ENCODE measurements at regions not wholly inside any gene's neighbourhood (a gene's known extent, or its start where the extent isn't known, plus 50 kb on each side); places are given as distances from the start of the nearest gene placed in this dataset.
A peak's percentile ranks its signal among the peaks of the same experiment; 100 is the strongest.
"Not testable (repeated sequence)": the region's sequence is repeated elsewhere in the genome, so short reads cannot be mapped to it uniquely, and the experiment has no call there.

GRCh38 chr3:39651256-39651655 is 158.2 kb upstream of the MYRIP start:
- DNase-seq; in situ Hi-C loops (cut with HindIII; ENCODE audit: low pct_ligation_motif_present, low pct_unique_long_range_greater_than_20kb, low sequenced_read_pairs): not testable (repeated sequence)

GRCh38 chr3:39651993-39652739 is 157.2 kb upstream of the MYRIP start:
- in situ Hi-C loops (cut with HindIII; ENCODE audit: low pct_ligation_motif_present, low pct_unique_long_range_greater_than_20kb, low sequenced_read_pairs) = no loop called here
- DNase-seq = no peak

GRCh38 chr3:39655718-39656117 is 153.7 kb upstream of the MYRIP start:
- in situ Hi-C loops (cut with HindIII; ENCODE audit: low pct_ligation_motif_present, low pct_unique_long_range_greater_than_20kb, low sequenced_read_pairs); DNase-seq: not testable (repeated sequence)

GRCh38 chr3:39657075-39657474 is 152.3 kb upstream of the MYRIP start:
- in situ Hi-C loops (cut with HindIII; ENCODE audit: low pct_ligation_motif_present, low pct_unique_long_range_greater_than_20kb, low sequenced_read_pairs) = no loop called here
- no peak for DNase-seq

- DNase-seq = no peak
- in situ Hi-C loops (cut with HindIII; ENCODE audit: low pct_ligation_motif_present, low pct_unique_long_range_greater_than_20kb, low sequenced_read_pairs) = no loop called here
Observed at GRCh38 chr3:39657775-39658174, 151.6 kb upstream of the MYRIP start.

GRCh38 chr3:39664931-39665330 is 144.5 kb upstream of the MYRIP start:
- DNase-seq = no peak
- in situ Hi-C loops (cut with HindIII; ENCODE audit: low pct_ligation_motif_present, low pct_unique_long_range_greater_than_20kb, low sequenced_read_pairs) = no loop called here

GRCh38 chr3:39665441-39665840 is 144.0 kb upstream of the MYRIP start:
- DNase-seq = no peak
- in situ Hi-C loops (cut with HindIII; ENCODE audit: low pct_ligation_motif_present, low pct_unique_long_range_greater_than_20kb, low sequenced_read_pairs) = no loop called here

GRCh38 chr3:39668420-39668819 is 141.0 kb upstream of the MYRIP start:
- in situ Hi-C loops (cut with HindIII; ENCODE audit: low pct_ligation_motif_present, low pct_unique_long_range_greater_than_20kb, low sequenced_read_pairs) = no loop called here

GRCh38 chr3:39671116-39671515 is 138.3 kb upstream of the MYRIP start:
- in situ Hi-C loops (cut with HindIII; ENCODE audit: low pct_ligation_motif_present, low pct_unique_long_range_greater_than_20kb, low sequenced_read_pairs) = no loop called here
- no peak for DNase-seq

More at GRCh38 chr3:39668420-39668819, 141.0 kb upstream of the MYRIP start:
- DNase-seq = peak; percentile 49

- in situ Hi-C loops (cut with HindIII; ENCODE audit: low pct_ligation_motif_present, low pct_unique_long_range_greater_than_20kb, low sequenced_read_pairs) = no loop called here
Observed at GRCh38 chr3:39671600-39671999, 137.8 kb upstream of the MYRIP start.

GRCh38 chr3:39705351-39705900 is 104.0 kb upstream of the MYRIP start:
- in situ Hi-C loops (cut with HindIII; ENCODE audit: low pct_ligation_motif_present, low pct_unique_long_range_greater_than_20kb, low sequenced_read_pairs) = no loop called here
- DNase-seq = no peak

More at GRCh38 chr3:39671600-39671999, 137.8 kb upstream of the MYRIP start:
- no peak for DNase-seq

- in situ Hi-C loops (cut with HindIII; ENCODE audit: low pct_ligation_motif_present, low pct_unique_long_range_greater_than_20kb, low sequenced_read_pairs) = no loop called here
- DNase-seq = peak; percentile 38
Observed at GRCh38 chr3:39707314-39707909, 102.0 kb upstream of the MYRIP start.

- DNase-seq = no peak
- in situ Hi-C loops (cut with HindIII; ENCODE audit: low pct_ligation_motif_present, low pct_unique_long_range_greater_than_20kb, low sequenced_read_pairs) = no loop called here
Observed at GRCh38 chr3:39712413-39713048, 96.9 kb upstream of the MYRIP start.

- in situ Hi-C loops (cut with HindIII; ENCODE audit: low pct_ligation_motif_present, low pct_unique_long_range_greater_than_20kb, low sequenced_read_pairs); DNase-seq: not testable (repeated sequence)
Observed at GRCh38 chr3:39713341-39713740, 96.1 kb upstream of the MYRIP start.

GRCh38 chr3:39716849-39717248 is 92.6 kb upstream of the MYRIP start:
- DNase-seq = no peak

GRCh38 chr3:39718674-39719595 is 90.5 kb upstream of the MYRIP start:
- no peak for DNase-seq
- in situ Hi-C loops (cut with HindIII; ENCODE audit: low pct_ligation_motif_present, low pct_unique_long_range_greater_than_20kb, low sequenced_read_pairs) = no loop called here

More at GRCh38 chr3:39716849-39717248, 92.6 kb upstream of the MYRIP start:
- in situ Hi-C loops (cut with HindIII; ENCODE audit: low pct_ligation_motif_present, low pct_unique_long_range_greater_than_20kb, low sequenced_read_pairs) = no loop called here

- in situ Hi-C loops (cut with HindIII; ENCODE audit: low pct_ligation_motif_present, low pct_unique_long_range_greater_than_20kb, low sequenced_read_pairs) = no loop called here
- no peak for DNase-seq
Observed at GRCh38 chr3:39721076-39721475, 88.3 kb upstream of the MYRIP start.

- DNase-seq = no peak
- in situ Hi-C loops (cut with HindIII; ENCODE audit: low pct_ligation_motif_present, low pct_unique_long_range_greater_than_20kb, low sequenced_read_pairs) = no loop called here
Observed at GRCh38 chr3:39724233-39724846, 85.1 kb upstream of the MYRIP start.
